ENCODE measurements at regions not wholly inside any gene's neighbourhood (a gene's known extent, or its start where the extent isn't known, plus 50 kb on each side); places are given as distances from the start of the nearest gene placed in this dataset.
"Not testable (repeated sequence)": the region's sequence is repeated elsewhere in the genome, so short reads cannot be mapped to it uniquely, and the experiment has no call there.

DNA sequence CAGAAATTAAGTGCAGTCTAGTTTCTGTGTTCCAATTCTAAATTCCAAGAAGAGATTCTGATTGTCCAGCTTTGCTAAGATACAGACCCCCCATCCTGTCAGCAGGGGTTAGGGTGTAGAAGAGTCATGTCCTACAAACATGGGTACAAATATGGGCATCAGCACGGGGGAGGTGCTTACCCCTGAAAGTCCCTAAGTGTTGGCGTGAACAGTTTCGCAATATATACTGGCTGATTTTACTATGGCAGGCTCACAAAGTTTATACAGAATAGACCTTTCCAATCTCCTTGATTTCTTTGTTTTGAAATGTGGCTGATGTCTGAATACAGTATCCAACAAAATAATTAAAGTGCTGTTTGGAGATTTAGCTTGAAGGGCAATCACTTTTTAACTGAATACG is 71.6 kb upstream of the PPM1H start:
- DNase-seq (ENCODE audit: low read depth): no peak
- no peak overlapping the region for H3K4me3 ChIP-seq (ENCODE audit: control insufficient read depth, low read depth, low read length)
- no peak for TF ChIP-seq CTCF (IDR thresholded peaks at IDR 0.05; ENCODE audit: control insufficient read depth, insufficient read depth, low read depth, low read length, missing control alignments)

DNA sequence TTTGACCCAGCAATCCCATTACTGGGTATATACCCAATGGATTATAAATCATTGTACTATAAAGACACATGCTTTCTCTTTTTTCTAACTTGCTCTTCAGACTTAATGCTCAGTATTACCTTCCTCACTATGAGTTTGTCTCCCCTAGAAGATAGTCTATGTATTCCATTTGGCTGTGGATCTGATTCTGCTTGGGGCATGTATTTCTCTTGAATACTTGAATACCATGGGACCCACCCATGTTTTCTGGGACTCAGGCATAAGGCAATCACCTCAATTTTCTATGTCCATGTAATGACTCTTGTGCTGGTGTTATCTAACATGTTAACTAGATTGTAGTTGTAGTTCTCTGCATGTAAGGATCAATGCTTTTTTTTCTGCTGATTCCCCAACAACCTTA is 70.4 kb upstream of the PPM1H start:
- TF ChIP-seq CTCF (IDR thresholded peaks at IDR 0.05; ENCODE audit: control insufficient read depth, insufficient read depth, low read depth, low read length, missing control alignments): no peak
- H3K4me3 ChIP-seq (ENCODE audit: control insufficient read depth, low read depth, low read length): no peak overlapping the region
- DNase-seq (ENCODE audit: low read depth): no peak

- no peak overlapping the region for H3K4me3 ChIP-seq (ENCODE audit: control insufficient read depth, low read depth, low read length)
- no peak for DNase-seq (ENCODE audit: low read depth)
- TF ChIP-seq CTCF (IDR thresholded peaks at IDR 0.05; ENCODE audit: control insufficient read depth, insufficient read depth, low read depth, low read length, missing control alignments): no peak
Measured at GRCh38 chr12:63003223-63003819, 68.4 kb upstream of the PPM1H start.

DNA sequence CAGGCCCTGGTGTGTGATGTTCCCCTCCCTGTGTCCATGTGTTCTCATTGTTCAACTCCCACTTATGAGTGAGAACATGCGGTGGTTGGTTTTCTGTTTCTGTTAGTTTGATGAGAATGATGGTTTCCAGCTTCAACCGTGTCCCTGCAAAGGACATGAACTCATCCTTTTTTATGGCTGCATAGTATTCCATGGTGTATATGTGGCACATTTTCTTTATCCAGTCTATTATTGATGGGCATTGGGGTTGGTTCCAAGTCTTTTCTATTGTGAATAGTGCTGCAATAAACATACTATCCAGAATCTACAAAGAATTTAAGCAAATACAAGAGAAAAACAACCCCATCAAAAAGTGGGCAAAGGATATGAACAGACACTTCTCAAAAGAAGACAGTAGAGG is 67.1 kb upstream of the PPM1H start:
- not testable (repeated sequence) for DNase-seq (ENCODE audit: low read depth)

DNA sequence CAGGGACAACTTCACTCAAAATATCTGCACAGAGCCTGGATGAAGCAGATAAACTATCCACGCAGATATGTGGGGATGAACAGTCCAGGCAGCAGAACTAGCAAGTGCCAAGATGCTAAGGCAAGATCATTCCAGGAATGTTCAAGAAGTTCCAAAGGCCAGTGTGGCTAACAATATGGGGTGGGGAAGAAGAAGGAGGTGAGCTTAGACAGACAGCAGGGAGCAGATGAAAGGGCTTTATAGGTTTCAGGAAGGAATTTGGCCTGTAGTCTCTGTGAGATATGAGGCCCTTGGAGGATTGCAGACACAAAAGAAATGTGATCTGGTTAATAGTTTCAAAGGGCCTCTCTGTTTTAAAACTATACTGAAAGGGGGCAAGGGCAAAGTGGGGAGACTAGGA is 63.5 kb upstream of the PPM1H start:
- H3K4me3 ChIP-seq (ENCODE audit: control insufficient read depth, low read depth, low read length): no peak overlapping the region
- no peak for DNase-seq (ENCODE audit: low read depth)
- TF ChIP-seq CTCF (IDR thresholded peaks at IDR 0.05; ENCODE audit: control insufficient read depth, insufficient read depth, low read depth, low read length, missing control alignments): no peak

More for the DNA sequence above, 67.1 kb upstream of the PPM1H start:
- H3K4me3 ChIP-seq (ENCODE audit: control insufficient read depth, low read depth, low read length): not testable (repeated sequence)

DNA sequence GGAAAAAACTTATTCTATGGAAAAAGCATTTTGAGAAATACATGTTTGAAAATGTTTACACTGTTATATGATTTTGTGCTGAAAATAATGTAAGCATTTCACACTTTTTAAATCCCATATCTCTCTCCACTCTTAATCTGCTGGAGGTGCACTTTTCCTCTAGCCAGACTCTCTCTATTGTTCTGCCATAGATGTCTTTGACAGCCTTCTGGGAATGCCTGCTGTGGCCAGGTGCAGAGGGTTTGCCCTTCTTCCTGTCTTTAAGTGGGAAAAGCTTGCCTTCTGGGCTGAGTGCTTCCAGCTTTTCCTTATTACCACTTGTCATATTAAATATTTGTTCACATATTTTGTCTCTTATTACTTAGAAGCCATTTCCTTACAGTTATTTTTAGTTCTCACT is 60.1 kb upstream of the PPM1H start:
- no peak for TF ChIP-seq CTCF (IDR thresholded peaks at IDR 0.05; ENCODE audit: control insufficient read depth, insufficient read depth, low read depth, low read length, missing control alignments)
- H3K4me3 ChIP-seq (ENCODE audit: control insufficient read depth, low read depth, low read length): no peak overlapping the region
- no peak for DNase-seq (ENCODE audit: low read depth)

DNA sequence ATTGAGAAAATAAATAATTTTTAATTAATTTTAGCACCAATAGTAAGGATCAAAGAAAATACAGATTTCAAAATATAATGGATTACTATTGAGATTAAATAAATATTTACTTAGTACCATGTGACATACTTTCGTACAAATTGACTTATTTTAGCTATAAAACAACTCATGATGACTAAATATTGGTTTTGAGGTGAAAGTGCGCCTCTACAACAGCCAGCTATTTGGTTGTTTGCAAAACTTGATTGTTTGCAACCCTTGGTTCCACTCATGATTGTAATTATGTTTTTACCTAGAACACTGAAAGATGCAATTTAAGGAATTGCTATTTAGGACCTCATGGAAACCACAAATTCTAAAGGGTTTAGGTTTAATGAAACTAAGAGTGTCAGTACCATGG is 51.9 kb upstream of the PPM1H start:
- TF ChIP-seq CTCF (IDR thresholded peaks at IDR 0.05; ENCODE audit: control insufficient read depth, insufficient read depth, low read depth, low read length, missing control alignments): no peak
- DNase-seq (ENCODE audit: low read depth): no peak

More for the DNA sequence above, 51.9 kb upstream of the PPM1H start:
- H3K4me3 ChIP-seq (ENCODE audit: control insufficient read depth, low read depth, low read length): no peak overlapping the region
